ENCODE measurements at regions not wholly inside any gene's neighbourhood (a gene's known extent, or its start where the extent isn't known, plus 50 kb on each side); places are given as distances from the start of the nearest gene placed in this dataset.
A peak's percentile ranks its signal among the peaks of the same experiment; 100 is the strongest.
"Not testable (repeated sequence)": the region's sequence is repeated elsewhere in the genome, so short reads cannot be mapped to it uniquely, and the experiment has no call there.

DNA sequence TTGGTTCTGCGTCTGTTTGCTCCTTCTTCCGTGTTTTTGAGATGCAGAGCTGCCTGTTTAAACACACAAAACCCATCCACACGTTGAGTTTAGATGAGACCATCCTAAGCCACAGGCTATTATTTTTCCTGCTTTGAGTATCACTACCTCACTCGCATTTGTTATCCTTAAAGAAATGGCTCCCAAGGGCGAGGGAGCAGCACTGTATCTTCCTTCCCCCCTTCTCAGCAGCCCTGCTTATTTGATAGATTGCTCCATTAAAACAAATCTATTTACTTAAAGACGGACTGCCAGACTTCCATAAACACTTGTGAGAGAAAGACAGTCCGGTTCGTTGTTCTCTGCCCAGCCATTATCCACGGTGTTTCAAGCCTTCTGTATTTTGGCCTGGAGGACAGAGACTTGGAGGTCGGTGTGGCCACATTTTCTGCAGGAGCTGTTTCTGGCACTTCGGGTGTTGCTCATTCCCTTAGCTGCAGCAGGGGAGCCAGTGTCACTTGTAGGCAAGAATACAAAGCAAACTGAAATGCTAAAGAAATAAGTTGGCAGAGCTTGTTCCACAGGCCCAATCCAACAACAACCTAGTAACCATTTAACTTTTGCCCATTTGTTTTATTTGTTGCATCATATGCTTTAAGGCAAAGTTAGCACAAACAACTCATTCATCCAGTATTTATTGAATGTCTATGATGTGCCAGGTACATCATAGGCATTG is 275.4 kb downstream of the TTC6 start:
- no peaks in the 10 kb centered on the region for H3K4me1 ChIP-seq (ENCODE audit: insufficient read depth, low read length)
- H2AFZ ChIP-seq (ENCODE audit: low read depth, low read length) = no peak overlapping the region
- TF ChIP-seq EZH2 (IDR thresholded peaks at IDR 0.05; ENCODE audit: insufficient read depth, low read length) = no peak
- TF ChIP-seq, protein P1, sequence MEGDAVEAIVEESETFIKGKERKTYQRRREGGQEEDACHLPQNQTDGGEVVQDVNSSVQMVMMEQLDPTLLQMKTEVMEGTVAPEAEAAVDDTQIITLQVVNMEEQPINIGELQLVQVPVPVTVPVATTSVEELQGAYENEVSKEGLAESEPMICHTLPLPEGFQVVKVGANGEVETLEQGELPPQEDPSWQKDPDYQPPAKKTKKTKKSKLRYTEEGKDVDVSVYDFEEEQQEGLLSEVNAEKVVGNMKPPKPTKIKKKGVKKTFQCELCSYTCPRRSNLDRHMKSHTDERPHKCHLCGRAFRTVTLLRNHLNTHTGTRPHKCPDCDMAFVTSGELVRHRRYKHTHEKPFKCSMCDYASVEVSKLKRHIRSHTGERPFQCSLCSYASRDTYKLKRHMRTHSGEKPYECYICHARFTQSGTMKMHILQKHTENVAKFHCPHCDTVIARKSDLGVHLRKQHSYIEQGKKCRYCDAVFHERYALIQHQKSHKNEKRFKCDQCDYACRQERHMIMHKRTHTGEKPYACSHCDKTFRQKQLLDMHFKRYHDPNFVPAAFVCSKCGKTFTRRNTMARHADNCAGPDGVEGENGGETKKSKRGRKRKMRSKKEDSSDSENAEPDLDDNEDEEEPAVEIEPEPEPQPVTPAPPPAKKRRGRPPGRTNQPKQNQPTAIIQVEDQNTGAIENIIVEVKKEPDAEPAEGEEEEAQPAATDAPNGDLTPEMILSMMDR (IDR thresholded peaks at IDR 0.05; ENCODE audit: insufficient read depth, low read depth, low read length) = no peak
- no peaks in the 10 kb centered on the region for H3K36me3 ChIP-seq (ENCODE audit: insufficient read depth, low read length)
- no peak overlapping the region for H3K9ac ChIP-seq (ENCODE audit: low read length)
- no peak overlapping the region for H3K27ac ChIP-seq (ENCODE audit: low read depth, low read length)
- Mint-ChIP-seq H3K4me1 (ENCODE audit: low read depth, unreplicated experiment) (peaks cover 5% of the 10 kb centered on the region), H3K27me3 (ENCODE audit: low read depth, unreplicated experiment) (peaks cover 13% of the 10 kb centered on the region), H3K36me3 (ENCODE audit: low read depth, unreplicated experiment) (no peaks in the 10 kb centered on the region), H3K4me3 (ENCODE audit: unreplicated experiment) (no peak overlapping the region), H3K9me3 (ENCODE audit: unreplicated experiment) (no peaks in the 10 kb centered on the region), H3K27ac (ENCODE audit: unreplicated experiment) (no peak overlapping the region)
- no peaks in the 10 kb centered on the region for H3K27me3 ChIP-seq (ENCODE audit: insufficient read depth, low read length)
- H4K20me1 ChIP-seq (ENCODE audit: insufficient read depth, low read length) = no peaks in the 10 kb centered on the region
- no peak overlapping the region for H3K4me3 ChIP-seq (ENCODE audit: insufficient read depth, low read depth, low read length)
- H3K9me3 ChIP-seq (ENCODE audit: insufficient read depth, low read depth, low read length) = no peaks in the 10 kb centered on the region
- no peaks in the 10 kb centered on the region for H3K79me2 ChIP-seq (ENCODE audit: insufficient read depth, low read length)
- H3K4me2 ChIP-seq (ENCODE audit: low read length) = no peak overlapping the region
- DNase-seq (ENCODE audit: low read depth) (no peak), FAIRE-seq (no peak)

DNA sequence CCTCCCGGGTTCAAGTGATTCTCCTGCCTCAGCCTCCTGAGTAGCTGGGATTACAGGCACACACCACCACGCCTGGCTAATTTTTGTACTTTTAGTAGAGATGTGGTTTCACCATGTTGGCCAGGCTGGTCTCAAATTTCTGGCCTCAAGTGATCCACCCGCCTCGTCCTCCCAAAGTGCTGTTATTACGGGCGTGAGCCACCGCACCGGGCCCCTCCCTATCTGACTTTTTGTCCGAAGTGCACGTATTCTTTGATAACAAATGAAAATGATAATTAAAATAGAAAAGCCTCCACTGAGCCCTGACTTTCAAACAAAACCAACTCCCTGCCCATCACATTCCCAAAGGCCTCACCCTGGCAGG is 278.6 kb downstream of the TTC6 start:
- not testable (repeated sequence) for H3K27ac Mint-ChIP-seq (ENCODE audit: unreplicated experiment); H3K36me3 Mint-ChIP-seq (ENCODE audit: low read depth, unreplicated experiment); H3K9me3 Mint-ChIP-seq (ENCODE audit: unreplicated experiment); H3K4me3 ChIP-seq (ENCODE audit: insufficient read depth, low read depth, low read length); DNase-seq (ENCODE audit: low read depth); H3K4me1 ChIP-seq (ENCODE audit: insufficient read depth, low read length); H3K4me3 Mint-ChIP-seq (ENCODE audit: unreplicated experiment); H3K27ac ChIP-seq (ENCODE audit: low read depth, low read length); H3K79me2 ChIP-seq (ENCODE audit: insufficient read depth, low read length); H3K36me3 ChIP-seq (ENCODE audit: insufficient read depth, low read length); H3K4me1 Mint-ChIP-seq (ENCODE audit: low read depth, unreplicated experiment); H3K9me3 ChIP-seq (ENCODE audit: insufficient read depth, low read depth, low read length); H3K27me3 ChIP-seq (ENCODE audit: insufficient read depth, low read length); H4K20me1 ChIP-seq (ENCODE audit: insufficient read depth, low read length); H2AFZ ChIP-seq (ENCODE audit: low read depth, low read length); FAIRE-seq; H3K9ac ChIP-seq (ENCODE audit: low read length)
- H3K27me3 Mint-ChIP-seq (ENCODE audit: low read depth, unreplicated experiment) = peaks cover 20% of the 10 kb centered on the region
- peak overlapping the region; percentile 17 for H3K4me2 ChIP-seq (ENCODE audit: low read length)

DNA sequence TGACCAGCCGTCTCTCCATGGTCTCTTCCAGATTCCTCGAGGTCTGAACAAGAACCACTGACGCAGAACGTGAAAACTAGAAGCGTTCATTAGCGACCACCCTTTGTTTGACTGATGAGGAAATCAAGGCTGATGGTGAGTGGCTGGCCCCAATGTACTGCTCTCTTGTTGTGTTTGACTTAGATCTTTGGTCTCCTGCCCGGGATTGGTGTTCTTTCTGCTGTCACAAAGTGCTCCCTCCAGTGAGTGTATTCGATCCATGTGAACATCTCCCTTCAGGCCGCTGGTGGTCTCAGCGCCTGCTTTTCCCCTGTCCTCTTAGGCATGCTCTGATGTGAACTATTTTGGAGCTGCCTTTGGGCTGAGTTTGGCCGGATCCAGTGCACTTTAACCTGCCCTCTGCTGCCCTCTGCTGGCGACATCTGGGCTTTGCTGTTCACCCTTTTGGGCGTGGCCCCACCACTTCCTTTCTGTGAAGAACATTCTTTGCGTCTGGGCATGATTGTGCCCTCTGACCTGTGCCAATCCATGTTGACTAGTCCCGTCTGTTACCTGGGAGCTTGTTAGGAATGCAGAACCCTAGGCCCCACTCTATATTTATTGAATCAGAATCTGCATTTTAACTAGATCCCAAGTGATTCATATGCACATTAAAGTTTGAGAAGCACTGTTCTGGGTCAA is 279.1 kb downstream of the TTC6 start:
- Mint-ChIP-seq H3K9me3 (ENCODE audit: unreplicated experiment) (no peaks in the 10 kb centered on the region), H3K27ac (ENCODE audit: unreplicated experiment) (no peak overlapping the region), H3K4me1 (ENCODE audit: low read depth, unreplicated experiment) (no peaks in the 10 kb centered on the region), H3K27me3 (ENCODE audit: low read depth, unreplicated experiment) (peaks cover 20% of the 10 kb centered on the region), H3K4me3 (ENCODE audit: unreplicated experiment) (no peak overlapping the region), H3K36me3 (ENCODE audit: low read depth, unreplicated experiment) (no peaks in the 10 kb centered on the region)
- H3K27me3 ChIP-seq (ENCODE audit: insufficient read depth, low read length) = no peaks in the 10 kb centered on the region
- DNase-seq (ENCODE audit: low read depth) (peak; percentile 23), FAIRE-seq (no peak)
- no peaks in the 10 kb centered on the region for H3K79me2 ChIP-seq (ENCODE audit: insufficient read depth, low read length)
- H3K4me2 ChIP-seq (ENCODE audit: low read length) = peak overlapping the region; percentile 17
- TF ChIP-seq EZH2 (IDR thresholded peaks at IDR 0.05; ENCODE audit: insufficient read depth, low read length) = no peak
- TF ChIP-seq, protein P1 (IDR thresholded peaks at IDR 0.05; ENCODE audit: insufficient read depth, low read depth, low read length) = peak; percentile 90
- no peaks in the 10 kb centered on the region for H3K4me1 ChIP-seq (ENCODE audit: insufficient read depth, low read length)
- H3K9me3 ChIP-seq (ENCODE audit: insufficient read depth, low read depth, low read length) = no peaks in the 10 kb centered on the region
- H3K4me3 ChIP-seq (ENCODE audit: insufficient read depth, low read depth, low read length) = no peak overlapping the region
- H2AFZ ChIP-seq (ENCODE audit: low read depth, low read length) = peak overlapping the region; percentile 76
- H3K36me3 ChIP-seq (ENCODE audit: insufficient read depth, low read length) = no peaks in the 10 kb centered on the region
- no peak overlapping the region for H3K27ac ChIP-seq (ENCODE audit: low read depth, low read length)
- no peak overlapping the region for H3K9ac ChIP-seq (ENCODE audit: low read length)
- H4K20me1 ChIP-seq (ENCODE audit: insufficient read depth, low read length) = no peaks in the 10 kb centered on the region

All from astrocyte (in vitro differentiated cells and primary cell).